ENCODE measurements at regions not wholly inside any gene's neighbourhood (a gene's known extent, or its start where the extent isn't known, plus 50 kb on each side); places are given as distances from the start of the nearest gene placed in this dataset.
A peak's percentile ranks its signal among the peaks of the same experiment; 100 is the strongest.

GRCh38 chrX:20481632-20482031 lies 214.9 kb upstream of the RPS6KA3 start:
- no peak for DNase-seq (ENCODE audit: low read depth, low spot score)

- no peak for DNase-seq (ENCODE audit: low read depth, low spot score)
These were observed 213.2 kb upstream of the RPS6KA3 start for GRCh38 chrX:20479896-20480295.

- DNase-seq (ENCODE audit: low read depth, low spot score): no peak
These were observed 212.3 kb upstream of the RPS6KA3 start for GRCh38 chrX:20479048-20479447.

GRCh38 chrX:20477836-20478524 lies 211.3 kb upstream of the RPS6KA3 start:
- DNase-seq (ENCODE audit: low read depth, low spot score): no peak

DNA sequence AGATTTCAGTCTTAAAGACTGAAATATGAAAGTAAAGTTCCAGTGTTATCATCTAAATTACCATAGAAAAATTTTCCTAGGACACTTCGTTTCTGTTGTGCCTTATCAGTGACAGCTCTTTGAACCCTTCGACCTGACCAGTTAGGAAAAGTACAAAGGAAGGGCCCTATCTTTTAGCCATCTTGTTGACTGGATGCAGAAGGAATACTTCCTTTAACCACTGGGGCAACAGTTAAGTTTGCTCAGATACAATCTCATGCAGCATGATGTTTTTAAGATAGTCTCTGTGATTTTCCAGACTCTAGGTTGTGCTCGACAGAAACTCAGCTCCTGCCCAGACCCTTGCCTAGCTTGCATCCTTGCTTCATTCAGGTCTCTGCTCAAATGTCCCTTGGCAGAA lies 210.5 kb upstream of the RPS6KA3 start:
- no peak for DNase-seq (ENCODE audit: low read depth, low spot score)

DNA sequence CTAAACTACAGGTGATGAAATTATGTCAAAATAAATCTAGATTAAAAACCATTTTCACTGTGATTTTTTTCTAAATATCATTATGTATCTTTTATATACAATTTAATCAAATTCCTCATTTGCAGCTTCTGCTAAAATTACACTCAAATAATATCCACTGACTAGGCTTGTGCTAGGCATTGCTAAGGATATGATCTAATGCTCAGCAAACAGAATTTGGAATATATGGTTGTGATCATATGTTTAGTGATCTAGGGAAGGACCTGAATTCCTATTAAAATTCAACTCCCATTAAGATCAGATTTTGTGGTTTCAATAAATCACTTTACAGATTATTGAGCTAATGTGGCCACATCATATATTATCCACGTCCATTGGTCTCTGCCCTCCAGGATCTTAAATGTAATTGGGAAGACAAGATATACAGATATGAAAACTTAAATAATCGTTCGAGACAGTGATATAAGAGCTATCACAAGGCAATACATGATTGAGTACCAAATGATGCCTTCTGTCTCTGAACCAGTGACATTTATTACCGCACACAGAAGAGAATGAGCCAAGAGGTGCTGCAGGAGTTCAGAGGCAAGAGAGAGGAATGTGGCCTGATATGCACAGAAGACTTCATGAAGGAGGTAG lies 206.0 kb upstream of the RPS6KA3 start:
- no peak for DNase-seq (ENCODE audit: low read depth, low spot score)

- DNase-seq (ENCODE audit: low read depth, low spot score): no peak
These were observed 205.4 kb upstream of the RPS6KA3 start for GRCh38 chrX:20472148-20472547.

GRCh38 chrX:20471483-20471882 lies 204.8 kb upstream of the RPS6KA3 start:
- DNase-seq (ENCODE audit: low read depth, low spot score): no peak

DNA sequence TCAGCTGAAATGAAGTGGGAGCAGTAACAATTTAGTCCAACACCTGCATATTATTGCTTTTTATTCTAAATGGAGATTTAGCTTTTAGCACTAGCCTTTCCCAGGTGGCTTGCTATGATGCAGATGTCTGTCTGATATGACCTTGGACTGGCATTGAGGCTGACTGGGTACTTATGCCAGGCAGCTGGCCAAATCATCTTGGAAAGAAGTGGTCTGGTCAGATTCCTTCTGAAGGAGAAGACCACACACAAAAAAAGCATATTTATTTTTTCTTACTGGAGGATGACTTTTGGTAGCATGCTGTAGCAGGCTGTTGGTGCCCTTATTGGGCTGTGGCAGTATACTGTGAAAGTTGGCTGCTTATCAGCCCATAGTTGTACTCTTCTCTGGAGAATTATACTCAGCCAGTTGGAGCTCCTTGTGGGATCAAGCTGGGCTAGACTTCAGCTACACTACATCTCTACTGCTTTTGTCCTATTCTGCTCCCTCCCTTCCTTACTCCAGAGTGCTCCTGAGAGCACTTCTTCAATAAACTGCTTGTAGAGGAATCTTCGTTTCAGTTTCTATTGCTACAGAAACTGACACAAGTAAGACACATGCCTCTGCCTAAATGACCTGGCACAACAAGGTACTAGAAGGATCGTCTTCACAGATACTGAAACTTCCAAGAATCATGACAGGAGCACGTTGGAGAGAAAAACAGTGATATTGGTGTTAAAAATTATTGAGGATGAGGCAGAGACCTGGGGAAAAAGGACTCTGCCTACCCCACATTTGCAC lies 196.8 kb upstream of the RPS6KA3 start:
- DNase-seq (ENCODE audit: low read depth, low spot score): no peak

DNA sequence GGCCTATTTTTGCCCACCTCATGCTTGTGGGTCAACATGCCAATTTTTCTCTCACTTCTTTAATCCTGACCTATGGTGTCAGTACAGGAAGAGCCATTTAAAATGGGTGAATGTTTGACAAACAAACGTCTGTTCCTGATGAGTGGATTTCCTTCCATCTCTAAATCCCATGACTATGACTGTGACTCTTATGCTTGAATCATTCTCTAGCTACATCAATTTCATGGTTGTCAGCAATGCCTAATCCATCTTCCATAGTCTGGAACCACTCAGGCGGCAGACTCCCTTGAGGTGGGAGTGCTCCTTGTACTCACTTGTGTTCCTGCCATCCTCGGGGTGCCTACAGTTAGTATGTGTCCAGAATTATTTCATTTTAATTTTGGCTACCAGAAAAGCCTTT lies 194.9 kb upstream of the RPS6KA3 start:
- DNase-seq (ENCODE audit: low read depth, low spot score): peak; percentile 8

DNA sequence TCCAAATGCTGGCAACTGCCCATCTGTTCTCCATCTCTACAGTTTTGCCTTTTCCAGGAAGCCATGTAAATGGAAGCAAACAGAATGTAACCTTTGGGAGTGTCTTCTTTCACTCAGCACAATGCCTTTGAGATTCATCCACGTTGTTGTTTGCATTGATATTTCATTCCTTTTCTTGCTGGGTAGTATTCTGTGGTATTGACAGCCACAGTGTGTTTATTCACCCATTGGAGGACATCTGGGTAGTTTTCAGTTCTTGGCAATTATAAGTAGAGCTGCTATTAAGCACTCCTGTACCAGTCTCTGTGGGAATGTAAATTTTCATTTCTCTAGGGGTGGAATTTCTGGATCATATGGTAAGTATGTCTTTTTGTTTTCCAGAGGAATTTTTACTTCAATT lies 194.3 kb upstream of the RPS6KA3 start:
- no peak for DNase-seq (ENCODE audit: low read depth, low spot score)

- no peak for DNase-seq (ENCODE audit: low read depth, low spot score)
These were observed 193.0 kb upstream of the RPS6KA3 start for GRCh38 chrX:20459410-20460350.

DNA sequence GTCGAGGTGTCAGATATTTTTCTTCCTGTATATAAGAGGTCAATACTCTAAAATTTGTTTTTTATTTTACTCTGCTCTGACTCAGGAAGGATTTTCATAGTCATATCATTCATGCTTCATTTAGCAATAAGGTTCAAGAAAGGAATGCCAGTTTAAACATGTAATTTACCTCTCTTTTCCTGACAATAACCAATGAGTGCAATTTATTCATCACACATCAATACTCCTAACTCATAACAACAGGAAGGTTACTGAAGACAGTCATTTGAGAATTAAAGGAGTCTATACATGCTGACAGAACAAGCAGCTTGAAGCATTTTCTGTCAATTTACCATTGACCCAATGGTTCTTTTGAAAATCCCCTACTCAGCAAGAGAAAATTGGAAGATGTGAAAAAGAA lies 190.3 kb upstream of the RPS6KA3 start:
- no peak for DNase-seq (ENCODE audit: low read depth, low spot score)

DNA sequence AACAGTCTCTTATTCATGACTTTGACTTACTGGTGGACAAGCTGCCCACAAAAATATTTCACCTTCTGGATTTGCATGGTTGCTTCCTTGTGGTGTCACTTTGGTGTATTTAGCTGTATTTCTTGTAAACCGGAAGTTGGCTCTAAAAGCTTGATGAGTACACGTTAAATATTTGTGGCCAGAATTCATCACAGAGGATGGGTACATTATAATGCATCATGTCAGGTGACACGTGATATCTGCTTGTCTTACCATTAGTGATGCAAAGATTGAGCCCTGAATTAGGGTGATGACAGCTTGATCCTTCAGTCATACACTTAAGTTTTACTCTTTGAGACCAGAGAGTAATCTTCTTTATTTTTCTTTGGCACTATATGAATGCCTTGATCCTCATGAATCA lies 188.3 kb upstream of the RPS6KA3 start:
- DNase-seq (ENCODE audit: low read depth, low spot score): no peak

DNA sequence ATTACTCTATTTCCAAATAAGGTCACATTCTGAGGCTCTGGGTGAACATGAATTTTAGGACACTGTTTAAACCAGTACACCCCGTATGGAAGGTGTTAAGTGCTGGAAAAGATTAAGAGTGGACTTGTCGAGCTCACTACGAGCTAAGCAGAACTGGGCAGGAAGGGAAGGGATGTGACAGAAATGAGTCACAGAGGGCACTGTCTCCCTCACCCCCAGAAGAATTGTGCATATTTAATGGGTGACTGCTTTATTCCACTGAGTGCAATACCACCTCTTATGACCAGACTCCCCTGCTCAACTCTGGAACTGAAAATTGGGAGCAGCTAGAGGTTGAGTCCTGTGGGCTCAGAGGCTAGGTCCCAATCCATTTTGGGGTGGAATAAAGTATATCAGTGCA lies 187.4 kb upstream of the RPS6KA3 start:
- no peak for DNase-seq (ENCODE audit: low read depth, low spot score)

- no peak for DNase-seq (ENCODE audit: low read depth, low spot score)
These were observed 185.8 kb upstream of the RPS6KA3 start for GRCh38 chrX:20452487-20452886.

DNA sequence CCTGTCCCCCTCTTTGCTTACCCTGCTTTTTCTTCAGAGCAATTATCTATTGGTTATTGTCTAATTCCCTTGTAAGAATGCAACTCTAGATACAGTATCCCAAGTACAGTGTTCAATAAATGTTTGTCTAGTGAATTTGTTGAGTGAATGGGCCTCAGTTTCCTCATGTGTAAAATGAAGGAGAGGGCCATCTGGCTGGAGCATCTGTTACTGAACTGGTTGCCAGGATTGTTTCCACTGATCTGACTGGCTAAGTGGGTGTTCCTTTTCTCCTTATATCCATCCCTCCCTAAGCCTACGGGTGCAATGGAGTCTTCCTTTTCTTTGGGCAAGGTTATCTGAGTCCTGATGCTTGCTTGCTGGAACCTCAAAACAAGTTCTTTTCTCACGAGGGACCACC lies 185.2 kb upstream of the RPS6KA3 start:
- DNase-seq (ENCODE audit: low read depth, low spot score): no peak

DNA sequence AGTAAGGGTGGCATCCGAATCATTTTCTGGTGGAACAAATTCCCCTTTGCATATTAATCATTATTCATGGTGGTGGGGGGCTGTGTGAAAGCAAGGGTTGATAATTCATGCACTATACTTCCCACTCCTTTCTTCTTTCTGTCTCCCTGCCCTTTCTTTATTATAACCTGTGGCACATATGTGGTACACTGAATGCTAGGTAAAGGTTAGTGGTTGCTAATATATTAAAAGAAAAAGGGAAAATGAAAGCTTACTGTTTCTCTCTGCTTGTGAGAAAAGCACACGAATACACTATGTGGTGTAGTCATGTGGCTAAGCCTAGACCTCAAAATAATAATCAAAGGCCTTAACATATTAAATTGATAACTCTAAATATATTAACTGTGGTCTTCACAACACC lies 178.4 kb upstream of the RPS6KA3 start:
- DNase-seq (ENCODE audit: low read depth, low spot score): no peak

DNA sequence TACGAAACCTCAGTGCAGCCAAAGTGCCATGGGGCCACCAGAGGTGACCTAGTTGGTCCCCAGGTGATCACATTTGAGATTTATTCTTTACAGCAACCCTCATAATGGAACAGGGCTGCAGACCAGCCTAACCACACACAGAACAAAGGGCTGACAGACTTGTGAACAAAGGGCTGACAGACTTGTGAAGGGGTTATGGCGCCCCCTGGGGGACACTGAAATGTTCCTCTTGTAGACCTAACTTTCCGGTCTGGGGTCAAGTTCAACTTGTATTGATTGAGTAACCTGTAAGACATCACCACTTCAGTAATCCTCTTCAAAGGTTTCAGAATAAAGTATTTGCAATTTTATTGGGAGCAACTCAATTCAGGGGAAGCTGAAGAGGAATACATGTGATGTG lies 175.9 kb upstream of the RPS6KA3 start:
- DNase-seq (ENCODE audit: low read depth, low spot score): peak; percentile 43

GRCh38 chrX:20441123-20441522 lies 174.4 kb upstream of the RPS6KA3 start:
- no peak for DNase-seq (ENCODE audit: low read depth, low spot score)

GRCh38 chrX:20438871-20439526 lies 172.3 kb upstream of the RPS6KA3 start:
- no peak for DNase-seq (ENCODE audit: low read depth, low spot score)

Measured in pulmonary artery endothelial cell (primary cell).